Neuronal stem cell (in vitro differentiated cells): ENCODE measurements at regions not wholly inside any gene's neighbourhood (a gene's known extent, or its start where the extent isn't known, plus 50 kb on each side); places are given as distances from the start of the nearest gene placed in this dataset.
A peak's percentile ranks its signal among the peaks of the same experiment; 100 is the strongest.

Experiments
- DNase-seq: peaks from one replicate; pipeline ENCODE4 v3.0.0-alpha.2; 2013; ENCODE audit warnings: low spot score
- H2AFZ ChIP-seq: one replicate; pipeline ENCODE4 v1.6.1; 2013; ENCODE audit warnings: mild to moderate bottlenecking, low read length, inconsistent platforms
- H2AK5ac ChIP-seq: 2 replicates; pipeline ENCODE4 v1.6.1; 2013; ENCODE audit warnings: low read depth, mild to moderate bottlenecking, inconsistent platforms, low read length, moderate library complexity, mixed read lengths
- H2BK120ac ChIP-seq: 2 replicates; pipeline ENCODE4 v1.6.1; 2013; ENCODE audit warnings: low read depth, mild to moderate bottlenecking, inconsistent platforms, low read length, moderate library complexity, mixed read lengths
- H2BK12ac ChIP-seq: one replicate; pipeline ENCODE4 v1.6.1; 2013; ENCODE audit warnings: low read length, inconsistent platforms
- H2BK15ac ChIP-seq: 2 replicates; pipeline ENCODE4 v1.6.1; 2013; ENCODE audit warnings: mild to moderate bottlenecking, low read length, inconsistent platforms, mixed read lengths
- H2BK5ac ChIP-seq: one replicate; pipeline ENCODE4 v1.6.1; 2013; ENCODE audit warnings: inconsistent platforms, mild to moderate bottlenecking, low read length, moderate library complexity
- H3K14ac ChIP-seq: one replicate; pipeline ENCODE4 v1.6.1; 2013; ENCODE audit warnings: low read length, inconsistent platforms
- H3K18ac ChIP-seq: 2 replicates; pipeline ENCODE4 v1.6.1; 2013; ENCODE audit warnings: low read length, inconsistent platforms
- H3K23ac ChIP-seq: 2 replicates; pipeline ENCODE4 v1.6.1; 2013; ENCODE audit warnings: low read depth, mild to moderate bottlenecking, mixed read lengths, low read length, inconsistent platforms; ENCODE audit not compliant: poor library complexity
- H3K27ac ChIP-seq: replicated peaks from 3 replicates; pipeline ENCODE4 v1.5.1; 2013; ENCODE audit warnings: low read length, inconsistent platforms
- H3K27me3 ChIP-seq, 3 experiments: 2 replicates each; pipeline ENCODE4 v1.6.1; 2013; ENCODE audit warnings: low read length in 3 of 3, mild to moderate bottlenecking in 2 of 3, inconsistent platforms in 1 of 3, low read depth in 1 of 3, mixed read lengths in 1 of 3, moderate library complexity in 1 of 3; ENCODE audit not compliant: control insufficient read depth in 3 of 3, insufficient read depth in 3 of 3
- H3K36me3 ChIP-seq, 2 donors: replicated peaks in 1 of 2; 2 replicates each; pipeline ENCODE4 v1.6.1; 2013; ENCODE audit warnings: low read length in 2 of 2; ENCODE audit not compliant: control insufficient read depth in 2 of 2, insufficient read depth in 2 of 2
- H3K4ac ChIP-seq: 2 replicates; pipeline ENCODE4 v1.6.1; 2013; ENCODE audit warnings: inconsistent platforms, mild to moderate bottlenecking, low read length, moderate library complexity
- H3K4me1 ChIP-seq, 2 donors: 1 replicate in 1 of 2; 2 replicates in 1 of 2; pipeline ENCODE4 v1.6.1; 2013; ENCODE audit warnings: low read length in 2 of 2, low read depth in 1 of 2; ENCODE audit not compliant: control insufficient read depth in 2 of 2, insufficient read depth in 1 of 2
- H3K4me2 ChIP-seq: one replicate; pipeline ENCODE4 v1.6.1; 2013; ENCODE audit warnings: mild to moderate bottlenecking, low read length, inconsistent platforms; ENCODE audit not compliant: insufficient read depth, poor library complexity, severe bottlenecking
- H3K4me3 ChIP-seq, 2 donors: 2 replicates each; pipeline ENCODE4 v1.5.1; 2013; ENCODE audit warnings: low read length in 2 of 2, mild to moderate bottlenecking in 2 of 2, inconsistent platforms in 1 of 2, moderate library complexity in 1 of 2
- H3K79me1 ChIP-seq: one replicate; pipeline ENCODE4 v1.6.1; 2013; ENCODE audit warnings: low read depth, mild to moderate bottlenecking, inconsistent platforms, low read length, moderate library complexity
- H3K9ac ChIP-seq: one replicate; pipeline ENCODE4 v1.6.1; 2013; ENCODE audit warnings: mild to moderate bottlenecking, low read depth, low read length, inconsistent platforms; ENCODE audit not compliant: poor library complexity
- H3K9me3 ChIP-seq, 2 donors: replicated peaks in 1 of 2; 2 replicates each; pipeline versions ENCODE3 to v1.6.1; 2013; ENCODE audit warnings: low read length in 2 of 2, mild to moderate bottlenecking in 2 of 2, inconsistent platforms in 1 of 2, low read depth in 1 of 2, mixed read lengths in 1 of 2, moderate library complexity in 1 of 2; ENCODE audit not compliant: control insufficient read depth in 2 of 2, insufficient read depth in 1 of 2
- H4K8ac ChIP-seq: one replicate; pipeline ENCODE4 v1.6.1; 2013; ENCODE audit warnings: low read depth, mild to moderate bottlenecking, inconsistent platforms, low read length, moderate library complexity
- H4K91ac ChIP-seq: one replicate; pipeline ENCODE4 v1.6.1; 2013; ENCODE audit warnings: low read length, low read depth, mild to moderate bottlenecking, inconsistent platforms; ENCODE audit not compliant: poor library complexity
- WGBS, 2 donors: extraction: QIAGEN DNeasy Blood & Tissue Kit; methylation state at CpG; one replicate each; pipeline ENCODE4 v1.1.7; 2013; ENCODE audit warnings: missing lambda C conversion rate in 2 of 2, mixed read lengths in 1 of 2; ENCODE audit not compliant: insufficient read length in 2 of 2, insufficient replicate concordance in 1 of 2; ENCODE audit errors: extremely low coverage in 2 of 2; 5-methylcytosine and 5-hydroxymethylcytosine counted together

- no peak overlapping the region for H2BK15ac ChIP-seq
- no peak overlapping the region for H3K4me2 ChIP-seq
- no peaks in the 10 kb centered on the region for H3K36me3 ChIP-seq
- no peak overlapping the region for H2BK5ac ChIP-seq
- no peak overlapping the region for H3K23ac ChIP-seq
- H3K9me3 ChIP-seq: no peaks in the 10 kb centered on the region
- H3K4me3 ChIP-seq: no peak overlapping the region
- H2BK120ac ChIP-seq: no peak overlapping the region
- no peak overlapping the region for H4K91ac ChIP-seq
- H3K9ac ChIP-seq: no peak overlapping the region
- no peak overlapping the region for H2AK5ac ChIP-seq
- H3K14ac ChIP-seq: no peak overlapping the region
- WGBS, 2 donors: no CpG with 5 or more reads among the region's 4 CpGs
- no peaks in the 10 kb centered on the region for H3K27me3 ChIP-seq
- H3K4me1 ChIP-seq: no peaks in the 10 kb centered on the region
- no peak overlapping the region for H3K18ac ChIP-seq
- no peak overlapping the region for H4K8ac ChIP-seq
- DNase-seq: no peak
- H3K4ac ChIP-seq: no peak overlapping the region
- no peak overlapping the region for H2BK12ac ChIP-seq
- H3K79me1 ChIP-seq: no peaks in the 10 kb centered on the region
- H3K27ac ChIP-seq: no peak overlapping the region
- no peak overlapping the region for H2AFZ ChIP-seq
These were observed 632.9 kb downstream of the CDH8 start for GRCh38 chr16:61403386-61403785.

- WGBS, 2 donors: no CpG with 5 or more reads among the region's 4 CpGs
- no peak overlapping the region for H3K4me3 ChIP-seq
These were observed 644.3 kb downstream of the CDH8 start for GRCh38 chr16:61391896-61392295.

GRCh38 chr16:61390965-61391637 is 645.1 kb downstream of the CDH8 start:
- H3K23ac ChIP-seq: no peak overlapping the region
- H2BK15ac ChIP-seq: no peak overlapping the region
- no peak overlapping the region for H3K18ac ChIP-seq
- no peak overlapping the region for H3K4me2 ChIP-seq
- no peaks in the 10 kb centered on the region for H3K27me3 ChIP-seq
- no peaks in the 10 kb centered on the region for H3K9me3 ChIP-seq
- no peak overlapping the region for H3K27ac ChIP-seq
- H4K91ac ChIP-seq: no peak overlapping the region
- no peak overlapping the region for H3K9ac ChIP-seq
- H3K36me3 ChIP-seq: no peaks in the 10 kb centered on the region
- H3K4me1 ChIP-seq: peaks cover 2 to 5% of the 10 kb centered on the region in 2 donors
- H2AK5ac ChIP-seq: no peak overlapping the region
- no peaks in the 10 kb centered on the region for H3K79me1 ChIP-seq
- H3K4ac ChIP-seq: no peak overlapping the region
- H2BK5ac ChIP-seq: no peak overlapping the region
- no peak overlapping the region for H4K8ac ChIP-seq
- no peak overlapping the region for H2BK120ac ChIP-seq
- H2BK12ac ChIP-seq: no peak overlapping the region
- no CpG with 5 or more reads among the region's 4 CpGs for WGBS, 2 donors
- no peak overlapping the region for H3K4me3 ChIP-seq
- no peak overlapping the region for H3K14ac ChIP-seq
- no peak overlapping the region for H2AFZ ChIP-seq
- DNase-seq: no peak

More at GRCh38 chr16:61391896-61392295, 644.3 kb downstream of the CDH8 start:
- Histone ChIP-seq H3K79me1 (no peaks in the 10 kb centered on the region), H4K91ac (no peak overlapping the region), H2BK15ac (no peak overlapping the region), H3K23ac (no peak overlapping the region), H3K4me2 (no peak overlapping the region), H3K9ac (no peak overlapping the region), H2BK5ac (no peak overlapping the region), H2BK120ac (no peak overlapping the region), H3K27ac (no peak overlapping the region), H3K9me3 (no peaks in the 10 kb centered on the region), H2AFZ (no peak overlapping the region), H3K36me3 (no peaks in the 10 kb centered on the region), H2BK12ac (no peak overlapping the region), H3K4ac (no peak overlapping the region), H2AK5ac (no peak overlapping the region), H3K18ac (no peak overlapping the region), H3K14ac (no peak overlapping the region), H3K4me1 (no peaks in the 10 kb centered on the region), H4K8ac (no peak overlapping the region), H3K27me3 (no peaks in the 10 kb centered on the region)
- no peak for DNase-seq

- Histone ChIP-seq H3K4me2 (no peak overlapping the region), H3K4me3 (no peak overlapping the region), H3K27me3 (no peaks in the 10 kb centered on the region), H3K9me3 (no peaks in the 10 kb centered on the region), H4K8ac (no peak overlapping the region), H3K4ac (no peak overlapping the region), H2BK15ac (no peak overlapping the region), H2BK12ac (no peak overlapping the region), H3K79me1 (no peaks in the 10 kb centered on the region), H3K18ac (no peak overlapping the region), H2BK120ac (no peak overlapping the region), H3K9ac (no peak overlapping the region), H3K36me3 (no peaks in the 10 kb centered on the region), H2BK5ac (no peak overlapping the region), H4K91ac (no peak overlapping the region), H3K27ac (no peak overlapping the region), H2AK5ac (no peak overlapping the region), H3K4me1 (peaks cover 8 to 11% of the 10 kb centered on the region in 2 donors), H3K14ac (no peak overlapping the region), H2AFZ (peak overlapping the region; percentile 37), H3K23ac (no peak overlapping the region)
- WGBS, 2 donors: no CpG with 5 or more reads among the region's 12 CpGs
- no peak for DNase-seq
These were observed 650.7 kb downstream of the CDH8 start for GRCh38 chr16:61385392-61386071.
